ENCODE measurements at regions not wholly inside any gene's neighbourhood (a gene's known extent, or its start where the extent isn't known, plus 50 kb on each side); places are given as distances from the start of the nearest gene placed in this dataset.
A peak's percentile ranks its signal among the peaks of the same experiment; 100 is the strongest.

DNA sequence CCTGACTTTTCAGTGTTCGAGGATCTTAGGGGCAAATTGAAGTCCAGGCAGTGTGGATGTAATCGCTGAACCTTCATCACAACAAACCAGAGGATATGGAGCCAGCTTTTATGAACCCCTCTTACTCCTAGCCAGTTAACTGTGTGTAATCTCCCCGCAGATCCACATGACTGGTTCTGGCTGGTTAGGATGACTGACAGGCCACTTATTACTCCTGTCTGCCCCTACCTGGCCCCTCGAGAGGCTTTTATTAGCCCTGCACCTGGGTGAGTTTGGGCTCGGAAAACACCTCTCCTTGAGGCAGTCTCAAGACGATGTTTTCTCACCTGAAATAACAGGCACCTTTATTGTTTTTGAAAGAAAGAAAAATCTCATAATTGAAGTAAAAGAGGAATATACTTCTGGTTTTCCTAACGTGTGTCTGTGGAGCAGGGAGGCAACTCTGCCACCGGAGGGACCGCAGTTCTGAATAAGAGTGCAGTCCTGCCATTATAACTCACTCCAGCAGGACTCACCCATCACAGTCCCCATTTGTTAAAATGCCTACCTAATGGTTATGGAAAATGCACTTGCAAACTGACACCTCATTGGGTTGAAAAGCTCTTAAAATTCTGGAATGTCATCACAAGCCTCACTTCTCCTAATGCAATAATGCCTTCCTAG, 291.9 kb upstream of the N4BP1 start:
- ChIA-PET CTCF (no interaction called here), POLR2A (no interaction called here)
- no peaks in the 10 kb centered on the region for H3K9me3 ChIP-seq
- no peaks in the 10 kb centered on the region; the same call in 1 of the 2 replicates for H3K27me3 ChIP-seq (replicated peaks; ENCODE audit: control insufficient read depth, insufficient read depth, low read length)
- no peaks in the 10 kb centered on the region for H3K36me3 Mint-ChIP-seq (ENCODE audit: insufficient read depth, unreplicated experiment)
- TF ChIP-seq CTCF (IDR thresholded peaks at IDR 0.05; ENCODE audit: insufficient read depth in 1 of 2, low read depth in 1 of 2, low read length in 1 of 2, severe bottlenecking in 1 of 2, unreplicated experiment in 1 of 2), result peak; percentile 15 to 38
- H3K9me3 Mint-ChIP-seq (ENCODE audit: unreplicated experiment), result no peaks in the 10 kb centered on the region
- H3K4me3 Mint-ChIP-seq (ENCODE audit: unreplicated experiment), result no peak overlapping the region
- intact Hi-C loops (cut with micrococcal nuclease; ENCODE audit: unreplicated experiment), result loop anchor here (5.0 kb wide), 1 partner anchor 450 kb away; no protein-coding TSS in a partner anchor
- H3K4me1 ChIP-seq, result peaks cover 3% of the 10 kb centered on the region; the same call in 1 of the 2 replicates
- BruUV-seq (replicated peaks), result no TSS peak
- no peak overlapping the region for H3K27ac Mint-ChIP-seq (ENCODE audit: unreplicated experiment)
- no peak for DNase-seq
- no peak overlapping the region for H3K4me3 ChIP-seq (ENCODE audit: low read depth, low read length)
- H3K27me3 Mint-ChIP-seq (ENCODE audit: insufficient read depth, unreplicated experiment), result peaks cover 28% of the 10 kb centered on the region
- no peaks in the 10 kb centered on the region for H3K36me3 ChIP-seq (ENCODE audit: control insufficient read depth, insufficient read depth, low read length)
- H3K4me1 Mint-ChIP-seq (ENCODE audit: low read depth, unreplicated experiment), result no peaks in the 10 kb centered on the region

GRCh38 chr16:48899500-48899899, 289.5 kb upstream of the N4BP1 start:
- CTCF ChIA-PET, result interaction anchor here (0.6 kb wide), 1 partner anchor 271 kb away, joined by 4 read pairs; no protein-coding TSS in a partner anchor
- BruUV-seq (replicated peaks), result no TSS peak

GRCh38 chr16:48897698-48898205, 287.8 kb upstream of the N4BP1 start:
- no peaks in the 10 kb centered on the region for H3K9me3 Mint-ChIP-seq (ENCODE audit: unreplicated experiment)
- Histone ChIP-seq H3K4me3 (ENCODE audit: low read depth, low read length) (no peak overlapping the region), H3K36me3 (ENCODE audit: control insufficient read depth, insufficient read depth, low read length) (no peaks in the 10 kb centered on the region), H3K27me3 (replicated peaks; ENCODE audit: control insufficient read depth, insufficient read depth, low read length) (no peaks in the 10 kb centered on the region; the same call in 1 of the 2 replicates), H3K4me1 (no peaks in the 10 kb centered on the region), H3K9me3 (no peaks in the 10 kb centered on the region)
- H3K4me3 Mint-ChIP-seq (ENCODE audit: unreplicated experiment), result no peak overlapping the region
- H3K27ac Mint-ChIP-seq (ENCODE audit: unreplicated experiment), result no peak overlapping the region
- peaks cover 23% of the 10 kb centered on the region for H3K27me3 Mint-ChIP-seq (ENCODE audit: insufficient read depth, unreplicated experiment)
- CTCF ChIA-PET, result no interaction called here
- intact Hi-C loops (cut with micrococcal nuclease; ENCODE audit: unreplicated experiment), result no loop called here
- BruUV-seq (replicated peaks), result no TSS peak
- POLR2A ChIA-PET, result no interaction called here
- no peaks in the 10 kb centered on the region for H3K4me1 Mint-ChIP-seq (ENCODE audit: low read depth, unreplicated experiment)
- H3K36me3 Mint-ChIP-seq (ENCODE audit: insufficient read depth, unreplicated experiment), result no peaks in the 10 kb centered on the region
- DNase-seq, result no peak
- no peak for TF ChIP-seq CTCF (IDR thresholded peaks at IDR 0.05; ENCODE audit: insufficient read depth in 1 of 2, low read depth in 1 of 2, low read length in 1 of 2, severe bottlenecking in 1 of 2, unreplicated experiment in 1 of 2)

More at GRCh38 chr16:48899500-48899899, 289.5 kb upstream of the N4BP1 start:
- H3K27me3 Mint-ChIP-seq (ENCODE audit: insufficient read depth, unreplicated experiment), result peaks cover 26% of the 10 kb centered on the region
- Histone ChIP-seq H3K4me3 (ENCODE audit: low read depth, low read length) (no peak overlapping the region), H3K4me1 (no peaks in the 10 kb centered on the region), H3K36me3 (ENCODE audit: control insufficient read depth, insufficient read depth, low read length) (no peaks in the 10 kb centered on the region), H3K9me3 (no peaks in the 10 kb centered on the region), H3K27me3 (replicated peaks; ENCODE audit: control insufficient read depth, insufficient read depth, low read length) (no peaks in the 10 kb centered on the region; the same call in 1 of the 2 replicates)
- H3K4me3 Mint-ChIP-seq (ENCODE audit: unreplicated experiment), result no peak overlapping the region
- TF ChIP-seq CTCF (IDR thresholded peaks at IDR 0.05; ENCODE audit: insufficient read depth in 1 of 2, low read depth in 1 of 2, low read length in 1 of 2, severe bottlenecking in 1 of 2, unreplicated experiment in 1 of 2), result no peak
- POLR2A ChIA-PET, result no interaction called here
- H3K9me3 Mint-ChIP-seq (ENCODE audit: unreplicated experiment), result no peaks in the 10 kb centered on the region
- H3K27ac Mint-ChIP-seq (ENCODE audit: unreplicated experiment), result no peak overlapping the region
- DNase-seq, result no peak
- no peaks in the 10 kb centered on the region for H3K4me1 Mint-ChIP-seq (ENCODE audit: low read depth, unreplicated experiment)
- intact Hi-C loops (cut with micrococcal nuclease; ENCODE audit: unreplicated experiment), result no loop called here
- no peaks in the 10 kb centered on the region for H3K36me3 Mint-ChIP-seq (ENCODE audit: insufficient read depth, unreplicated experiment)

All from Caco-2 (cell line).